IPS DF 4.7 (cell line): ENCODE measurements at regions not wholly inside any gene's neighbourhood (a gene's known extent, or its start where the extent isn't known, plus 50 kb on each side); places are given as distances from the start of the nearest gene placed in this dataset.

ENCODE experiments used
- DNase-seq: peaks from one replicate; pipeline ENCODE4 v3.0.0-alpha.2; 2013; ENCODE audit warnings: low spot score; ENCODE audit errors: extremely low read depth

DNA sequence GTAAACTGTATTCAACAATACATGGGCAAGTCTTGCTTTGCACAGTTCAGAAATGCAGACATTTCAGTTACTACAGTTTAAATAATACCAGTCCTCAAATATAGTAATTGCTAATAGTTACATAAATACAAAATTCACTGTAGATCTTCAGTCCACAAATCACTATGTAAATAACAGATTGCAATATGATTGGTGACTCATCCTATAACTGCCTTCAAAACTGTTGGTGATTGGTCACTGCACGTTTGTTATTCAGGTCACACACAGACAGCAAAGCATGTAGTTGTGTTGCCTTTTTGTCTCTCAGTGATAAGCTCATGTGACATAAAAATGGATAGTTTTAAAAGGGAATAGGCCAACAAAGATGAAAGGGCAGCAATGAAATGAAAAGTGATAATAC is 186.5 kb upstream of the CTTNBP2NL start:
- DNase-seq: no peak

DNA sequence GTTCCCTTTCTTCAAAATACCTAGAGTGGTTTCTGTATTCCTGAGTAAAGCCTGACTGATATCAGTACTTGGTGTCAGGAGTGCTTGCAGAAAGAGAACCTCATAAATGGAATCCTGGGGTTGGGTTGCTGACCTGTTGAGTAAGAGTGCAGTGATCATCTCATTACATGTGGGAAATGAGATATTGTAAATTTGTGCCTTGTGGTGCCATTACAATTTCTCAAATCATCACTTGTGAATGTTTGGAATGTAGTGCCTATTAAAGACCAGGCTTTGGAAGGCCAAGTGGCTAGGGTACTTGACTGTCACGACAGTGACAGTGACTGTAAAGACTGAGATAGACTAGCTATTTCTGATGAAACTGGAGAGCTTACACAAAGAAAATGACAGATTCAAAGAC is 176.7 kb upstream of the CTTNBP2NL start:
- DNase-seq: no peak

- DNase-seq: no peak
These were observed 165.8 kb upstream of the CTTNBP2NL start for GRCh38 chr1:112230232-112230631.

GRCh38 chr1:112231331-112231730 is 164.7 kb upstream of the CTTNBP2NL start:
- no peak for DNase-seq

DNA sequence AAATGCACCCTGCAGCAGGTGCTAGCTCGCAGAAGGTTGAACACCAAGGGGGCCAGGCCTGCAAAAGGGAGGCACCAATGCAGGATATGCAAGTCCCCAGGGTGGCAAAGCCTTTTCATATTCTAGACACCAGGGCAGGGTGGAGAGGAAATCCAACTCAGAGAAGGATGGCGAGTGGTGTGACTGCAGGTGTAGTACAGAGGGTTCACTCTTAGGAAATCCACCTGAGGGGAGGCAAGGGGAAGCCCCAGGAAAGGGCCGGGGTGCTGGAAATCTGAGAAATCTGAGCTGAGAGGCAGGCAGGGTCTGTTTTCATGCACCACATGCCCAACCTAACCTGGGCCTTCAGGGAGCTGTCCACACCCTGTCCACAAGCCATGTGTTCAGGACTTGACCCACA is 163.2 kb upstream of the CTTNBP2NL start:
- no peak for DNase-seq

- no peak for DNase-seq
These were observed 161.3 kb upstream of the CTTNBP2NL start for GRCh38 chr1:112234710-112235109.

- peak; percentile 28 for DNase-seq
These were observed 157.9 kb upstream of the CTTNBP2NL start for GRCh38 chr1:112237983-112238545.

DNA sequence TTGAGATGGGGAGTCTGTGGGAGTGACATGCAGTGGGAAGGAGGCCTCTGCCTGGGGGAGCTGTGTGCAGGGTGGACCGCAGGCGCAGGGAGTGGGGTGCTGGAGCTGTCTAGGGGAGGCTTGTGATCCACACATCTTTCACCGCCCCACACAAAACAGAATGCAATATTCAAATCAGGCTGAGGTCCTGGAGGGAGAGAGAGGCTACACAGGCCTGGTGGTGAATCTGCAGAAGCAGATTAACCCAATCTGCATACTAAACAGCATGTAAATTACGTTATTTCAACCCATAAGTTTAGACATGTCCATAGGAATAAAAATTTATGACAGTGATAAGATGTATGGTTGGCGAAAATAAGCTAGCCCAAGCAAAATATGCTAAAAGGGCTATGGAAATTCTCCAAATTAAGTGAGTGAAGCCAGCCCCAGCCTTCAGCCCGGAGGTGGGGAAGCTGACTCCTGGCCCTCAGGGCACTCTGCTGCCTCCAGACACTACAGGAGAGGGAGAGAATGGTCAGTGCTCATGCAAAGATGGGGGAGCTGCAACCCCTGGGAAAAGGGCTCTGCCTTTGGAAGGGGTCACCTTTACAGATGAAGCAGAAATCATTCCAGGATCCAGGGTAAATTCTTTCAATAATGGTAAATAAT is 156.2 kb upstream of the CTTNBP2NL start:
- DNase-seq: no peak

DNA sequence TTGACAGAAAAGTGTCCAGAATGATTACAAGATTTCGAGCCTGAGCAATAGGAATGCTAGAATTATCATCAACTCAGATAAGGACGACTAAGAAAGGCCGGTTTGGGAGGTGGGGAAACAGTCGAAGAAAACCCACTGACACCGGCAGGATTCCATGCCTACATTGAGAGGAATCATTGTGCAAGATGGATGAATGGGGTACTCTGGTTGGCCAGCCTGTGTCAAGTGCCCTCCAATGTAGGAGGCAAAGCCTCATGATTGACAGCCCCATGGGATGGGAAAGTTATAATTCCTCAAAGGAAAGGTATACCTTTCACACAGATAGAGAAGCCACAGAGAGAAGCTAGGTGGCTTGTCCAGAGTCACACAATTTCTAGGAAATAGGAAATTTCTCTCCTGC is 153.5 kb upstream of the CTTNBP2NL start:
- DNase-seq: no peak

- no peak for DNase-seq
These were observed 151.9 kb upstream of the CTTNBP2NL start for GRCh38 chr1:112244131-112244530.

DNA sequence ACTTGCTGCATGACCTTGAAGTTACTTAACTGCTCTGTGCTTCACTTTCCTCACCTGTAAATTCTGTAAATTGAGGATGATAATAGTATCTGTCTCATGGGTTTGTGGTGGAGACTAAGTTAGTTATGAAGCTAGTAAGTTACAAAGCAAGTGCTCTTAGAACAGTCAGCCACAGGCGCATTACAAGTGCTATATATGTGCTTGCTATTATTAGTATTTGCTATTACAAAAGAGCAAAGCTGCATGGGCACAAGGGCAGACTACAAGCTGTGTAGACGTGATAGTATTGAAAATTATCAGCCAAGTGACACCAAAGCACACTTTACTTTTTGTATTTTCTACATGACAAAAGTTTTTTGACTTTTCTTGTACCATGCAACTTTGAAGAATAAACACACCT is 150.9 kb upstream of the CTTNBP2NL start:
- DNase-seq: no peak

DNA sequence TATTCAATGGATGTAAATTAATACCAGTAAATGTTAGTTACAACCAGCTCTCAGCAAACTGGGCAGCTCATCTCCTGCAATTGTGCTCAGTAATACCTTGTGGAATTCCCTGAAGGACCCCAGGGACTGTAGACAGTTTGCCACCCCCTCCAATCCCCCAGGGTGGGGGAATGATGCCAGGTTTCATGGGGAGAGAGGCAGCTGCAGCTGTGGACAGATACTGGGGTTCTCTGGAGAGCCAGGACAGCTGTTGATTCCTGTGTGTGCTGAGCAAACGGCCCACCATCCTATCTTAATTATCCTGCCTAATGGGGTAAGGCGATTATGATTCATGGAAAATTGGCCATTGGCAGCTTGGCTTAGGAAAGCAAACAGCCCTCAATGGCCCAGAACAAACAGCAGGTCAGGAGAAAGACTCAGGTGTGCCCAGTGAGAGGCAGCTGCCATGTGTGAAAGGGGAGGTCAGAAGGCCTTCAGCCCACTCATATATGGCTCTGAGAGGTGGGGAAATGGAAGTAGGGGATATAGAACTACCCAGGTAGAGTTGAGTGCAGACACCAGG is 148.9 kb upstream of the CTTNBP2NL start:
- no peak for DNase-seq

GRCh38 chr1:112247961-112248360 is 148.1 kb upstream of the CTTNBP2NL start:
- DNase-seq: no peak

DNA sequence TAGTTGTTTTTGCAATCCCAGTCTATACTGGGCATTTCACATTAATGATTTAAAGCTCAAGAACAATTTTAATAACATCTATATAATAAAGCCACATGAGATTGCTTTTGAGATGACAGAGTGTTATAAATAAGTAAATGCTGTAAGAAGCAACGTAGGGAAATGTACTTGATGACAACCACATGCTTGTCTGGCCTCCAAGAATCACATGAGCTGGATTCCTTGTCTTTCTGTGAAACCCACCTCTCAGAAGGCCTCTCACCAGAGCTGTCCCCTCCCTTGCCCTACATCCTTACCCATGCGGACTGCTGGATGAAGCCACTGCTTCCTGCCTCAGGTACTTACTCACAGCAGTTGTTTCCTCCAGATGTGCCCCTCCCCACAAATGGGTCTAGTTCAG is 145.1 kb upstream of the CTTNBP2NL start:
- DNase-seq: no peak

DNA sequence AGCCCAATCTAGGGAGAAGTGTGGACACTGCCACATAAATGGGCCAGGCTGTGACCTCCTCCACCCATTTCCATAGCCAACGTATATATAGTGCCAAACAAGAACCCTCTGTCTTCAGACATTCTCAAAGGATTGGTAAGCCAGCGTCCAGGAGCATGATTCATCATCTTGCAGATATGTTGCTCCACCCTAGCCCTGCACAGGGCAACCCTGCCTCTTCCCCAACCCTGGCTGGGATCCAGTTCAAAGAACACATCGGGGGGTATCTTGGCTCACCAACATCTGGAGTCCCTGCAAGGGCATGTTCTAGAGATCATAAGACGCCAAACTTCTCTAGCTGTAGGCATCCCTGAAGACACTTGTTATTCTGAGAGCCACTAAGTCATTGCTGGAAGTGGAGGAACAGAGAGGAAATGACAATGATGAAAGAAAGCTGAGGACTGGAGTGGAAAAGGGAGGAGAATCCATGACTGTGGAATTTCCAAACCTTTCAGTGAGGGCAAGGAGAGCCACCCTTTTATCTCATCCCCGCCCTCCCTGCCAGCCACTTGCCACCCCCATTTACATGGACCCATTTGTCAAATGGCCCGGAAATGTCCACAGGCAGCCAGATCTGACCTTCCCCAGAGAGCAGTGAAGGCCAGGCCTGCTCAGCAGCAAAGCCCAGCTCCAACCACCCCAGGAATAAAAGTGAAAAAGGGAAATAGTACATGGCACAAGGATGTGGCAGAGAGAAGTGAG is 144.1 kb upstream of the CTTNBP2NL start:
- no peak for DNase-seq

- DNase-seq: no peak
These were observed 142.6 kb upstream of the CTTNBP2NL start for GRCh38 chr1:112253366-112253765.

DNA sequence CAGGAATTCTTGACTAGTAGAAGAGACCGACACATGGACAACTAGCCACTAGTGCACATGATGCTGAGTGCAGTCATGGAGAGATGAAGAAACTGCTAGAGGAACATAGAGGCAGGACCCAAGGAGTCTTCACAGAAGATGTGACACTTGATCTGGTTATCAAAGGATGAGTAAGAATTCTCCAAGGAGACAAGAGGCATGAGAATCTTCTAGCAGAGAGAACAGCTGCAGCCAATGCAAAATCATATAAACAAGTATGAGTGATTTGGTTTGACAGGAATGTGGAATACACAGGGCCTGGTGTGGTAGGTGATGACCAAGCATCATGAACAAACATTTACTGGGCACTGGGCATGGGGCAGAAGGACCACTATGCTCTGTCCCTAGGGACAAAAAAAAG is 140.9 kb upstream of the CTTNBP2NL start:
- DNase-seq: no peak

DNA sequence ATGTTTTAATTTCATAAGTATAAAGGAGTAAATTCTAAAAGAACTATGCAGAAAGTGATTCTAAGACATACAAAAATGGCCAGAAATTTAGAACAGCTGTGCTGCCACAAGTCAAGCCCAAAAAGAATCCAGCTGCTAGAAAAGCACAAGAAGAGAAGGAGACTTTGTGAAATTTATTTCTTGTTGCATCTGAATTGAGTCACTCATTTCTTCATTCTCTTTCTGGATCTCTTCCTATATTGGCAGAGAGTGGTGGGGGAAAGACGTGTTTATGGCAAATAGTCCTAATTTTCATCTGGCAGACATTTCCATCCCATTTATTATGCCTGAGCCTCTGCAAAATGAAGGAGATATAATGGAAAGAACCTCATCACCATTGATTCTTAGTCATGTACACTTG is 139.6 kb upstream of the CTTNBP2NL start:
- DNase-seq: no peak

- no peak for DNase-seq
These were observed 138.8 kb upstream of the CTTNBP2NL start for GRCh38 chr1:112257043-112257835.

GRCh38 chr1:112260699-112261098 is 135.3 kb upstream of the CTTNBP2NL start:
- DNase-seq: no peak

DNA sequence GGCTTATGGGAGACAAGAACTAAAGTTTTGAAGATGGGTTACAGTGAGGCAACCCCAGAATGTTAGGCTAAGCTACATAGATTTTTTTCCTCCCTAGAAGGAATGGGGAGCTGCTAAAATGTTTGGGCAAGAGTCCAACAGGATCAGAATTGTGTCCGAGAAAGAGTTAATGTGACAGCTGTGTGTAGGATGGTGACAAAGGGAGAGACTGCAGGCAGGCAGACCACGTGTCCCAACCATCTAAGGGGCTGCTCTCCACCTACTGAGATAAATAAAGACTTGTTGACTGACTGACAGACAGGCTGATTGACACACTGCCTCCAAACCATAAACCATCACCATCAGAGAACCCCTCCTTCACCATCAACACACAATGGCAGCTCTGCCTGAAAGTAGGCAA is 133.7 kb upstream of the CTTNBP2NL start:
- no peak for DNase-seq

GRCh38 chr1:112263042-112263441 is 133.0 kb upstream of the CTTNBP2NL start:
- no peak for DNase-seq
